Gastroesophageal sphincter (tissue), 3 donors: ENCODE measurements at regions not wholly inside any gene's neighbourhood (a gene's known extent, or its start where the extent isn't known, plus 50 kb on each side); places are given as distances from the start of the nearest gene placed in this dataset.

ENCODE experiments used
- POLR2A ChIP-seq, 2 donors: fragments of 450-650 bp; IDR thresholded peaks; one replicate each; pipeline ENCODE4 v1.6.1; 2017; ENCODE audit warnings: antibody characterized with exemption in 2 of 2, mild to moderate bottlenecking in 2 of 2, moderate library complexity in 1 of 2
- POLR2AphosphoS5 ChIP-seq: sonication (generic); formaldehyde crosslinking; IDR thresholded peaks from one replicate; pipeline ENCODE4 v1.6.1; 2017; ENCODE audit warnings: antibody characterized with exemption
- TF ChIP-seq, protein P1 (sequence below), 4 experiments: fragments of 200-600 bp in 2 of 4; fragments of 450-650 bp in 2 of 4; sonication (generic) in 1 of 4; IDR thresholded peaks; one replicate each; pipeline ENCODE4 v1.5.1; 2017 to 2019; ENCODE audit warnings: antibody characterized with exemption in 4 of 4, mild to moderate bottlenecking in 2 of 4, moderate library complexity in 2 of 4

DNA sequence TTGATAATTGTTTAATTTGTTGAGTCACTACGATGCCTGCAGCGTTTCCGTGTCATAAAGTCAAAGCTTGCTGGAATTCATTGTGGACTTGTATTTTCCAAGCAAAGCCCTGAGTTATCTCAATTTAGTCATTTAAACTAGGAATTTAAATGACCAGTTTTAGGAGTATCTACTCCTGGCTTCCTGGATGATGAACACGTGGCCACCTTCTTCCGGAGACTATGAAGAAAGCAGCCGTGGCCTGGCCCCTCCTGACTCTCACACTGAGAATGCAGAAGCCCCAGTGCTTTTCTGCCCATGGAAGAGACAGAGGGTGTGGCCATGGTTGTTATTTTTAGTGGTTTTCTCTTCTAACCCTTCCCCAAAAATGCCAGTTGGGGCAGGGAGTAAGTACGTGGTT, 250.7 kb upstream of the GATB start:
- TF ChIP-seq POLR2AphosphoS5 (no peak), POLR2A (IDR thresholded peaks at IDR 0.05) (no peak)
- TF ChIP-seq, protein P1, sequence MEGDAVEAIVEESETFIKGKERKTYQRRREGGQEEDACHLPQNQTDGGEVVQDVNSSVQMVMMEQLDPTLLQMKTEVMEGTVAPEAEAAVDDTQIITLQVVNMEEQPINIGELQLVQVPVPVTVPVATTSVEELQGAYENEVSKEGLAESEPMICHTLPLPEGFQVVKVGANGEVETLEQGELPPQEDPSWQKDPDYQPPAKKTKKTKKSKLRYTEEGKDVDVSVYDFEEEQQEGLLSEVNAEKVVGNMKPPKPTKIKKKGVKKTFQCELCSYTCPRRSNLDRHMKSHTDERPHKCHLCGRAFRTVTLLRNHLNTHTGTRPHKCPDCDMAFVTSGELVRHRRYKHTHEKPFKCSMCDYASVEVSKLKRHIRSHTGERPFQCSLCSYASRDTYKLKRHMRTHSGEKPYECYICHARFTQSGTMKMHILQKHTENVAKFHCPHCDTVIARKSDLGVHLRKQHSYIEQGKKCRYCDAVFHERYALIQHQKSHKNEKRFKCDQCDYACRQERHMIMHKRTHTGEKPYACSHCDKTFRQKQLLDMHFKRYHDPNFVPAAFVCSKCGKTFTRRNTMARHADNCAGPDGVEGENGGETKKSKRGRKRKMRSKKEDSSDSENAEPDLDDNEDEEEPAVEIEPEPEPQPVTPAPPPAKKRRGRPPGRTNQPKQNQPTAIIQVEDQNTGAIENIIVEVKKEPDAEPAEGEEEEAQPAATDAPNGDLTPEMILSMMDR (IDR thresholded peaks at IDR 0.05), result no peak
